A172 (cell line): ENCODE measurements at regions not wholly inside any gene's neighbourhood (a gene's known extent, or its start where the extent isn't known, plus 50 kb on each side); places are given as distances from the start of the nearest gene placed in this dataset.

ENCODE experiments used
- DNase-seq: peaks from one replicate; pipeline ENCODE4 v3.0.0-alpha.2; 2015; ENCODE audit warnings: low spot score

DNA sequence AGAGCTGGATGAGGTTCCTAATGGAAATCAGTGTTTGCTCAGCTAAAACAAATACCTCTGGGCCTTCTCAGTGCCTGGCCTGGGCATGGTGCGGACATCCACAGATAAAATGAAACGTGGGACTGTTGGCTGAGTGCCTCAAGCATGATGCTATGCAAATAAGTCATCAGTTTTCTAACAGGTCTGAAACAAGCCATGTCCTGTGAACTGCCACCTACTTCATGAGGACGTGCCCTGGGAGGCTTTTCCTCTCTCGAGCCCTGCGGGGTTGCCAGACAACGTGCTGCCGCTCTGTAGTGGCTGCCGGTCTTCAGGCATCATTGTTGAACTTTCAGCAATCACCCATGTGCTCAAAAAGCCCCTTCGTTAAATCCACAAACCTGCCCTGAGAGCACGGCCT lies 240.4 kb upstream of the IRX2 start:
- DNase-seq, result no peak

DNA sequence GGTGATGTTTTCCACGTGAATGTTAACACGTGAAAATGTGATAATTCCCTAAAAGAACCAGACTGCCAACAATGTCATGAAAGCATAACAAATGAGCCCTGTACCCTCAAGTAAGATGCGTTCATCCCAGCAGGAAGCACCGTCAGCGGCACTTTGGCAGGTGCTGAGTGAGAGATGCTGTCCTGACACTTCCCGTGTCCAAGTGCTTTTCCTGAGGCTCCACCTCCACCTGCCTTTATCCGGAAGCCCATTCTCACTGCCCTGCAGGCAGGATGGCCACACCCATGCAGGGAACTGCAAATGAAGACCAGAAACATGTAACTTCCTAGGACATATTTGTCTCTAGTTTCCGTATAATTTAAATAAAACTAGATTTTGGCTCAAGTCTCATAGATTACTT lies 238.0 kb upstream of the IRX2 start:
- DNase-seq, result no peak

DNA sequence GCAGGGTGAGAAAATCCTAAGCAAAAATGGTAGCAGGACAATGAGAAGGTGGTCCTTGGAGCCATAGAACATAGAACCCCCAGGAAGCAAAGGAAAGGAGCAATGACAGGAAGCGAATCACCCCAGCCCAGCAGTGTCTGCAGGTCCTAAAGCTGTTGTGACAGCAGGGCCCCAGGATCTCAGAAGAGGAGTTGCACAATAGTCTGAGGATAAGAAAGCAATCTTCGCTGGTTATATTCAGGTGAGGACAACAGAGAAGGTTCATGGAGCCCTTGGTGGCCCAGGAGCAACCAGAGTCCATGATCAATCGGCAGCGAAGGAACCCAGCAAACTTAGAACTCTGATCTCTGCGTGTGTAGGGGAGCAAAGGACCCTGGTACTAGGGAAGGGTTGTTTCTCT lies 234.8 kb upstream of the IRX2 start:
- no peak for DNase-seq

DNA sequence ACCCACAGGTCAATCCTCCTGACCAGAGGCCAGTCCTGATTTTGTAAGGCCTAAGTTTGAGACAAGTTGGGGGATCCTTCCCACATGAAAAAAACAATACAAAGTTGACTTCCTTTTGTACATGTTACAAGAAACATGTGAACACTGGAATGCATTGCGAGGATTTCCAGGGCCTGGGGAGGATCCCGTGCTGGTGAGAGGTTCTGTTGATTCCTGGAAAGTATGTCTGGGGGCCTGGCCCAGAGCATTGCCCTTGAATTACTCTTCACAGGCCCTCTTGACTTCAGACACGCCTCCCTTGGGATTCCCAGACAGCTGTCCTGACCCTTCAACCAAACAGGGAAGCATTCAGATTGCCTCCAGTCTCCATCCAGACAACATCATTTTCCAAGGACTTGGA lies 234.2 kb upstream of the IRX2 start:
- no peak for DNase-seq

DNA sequence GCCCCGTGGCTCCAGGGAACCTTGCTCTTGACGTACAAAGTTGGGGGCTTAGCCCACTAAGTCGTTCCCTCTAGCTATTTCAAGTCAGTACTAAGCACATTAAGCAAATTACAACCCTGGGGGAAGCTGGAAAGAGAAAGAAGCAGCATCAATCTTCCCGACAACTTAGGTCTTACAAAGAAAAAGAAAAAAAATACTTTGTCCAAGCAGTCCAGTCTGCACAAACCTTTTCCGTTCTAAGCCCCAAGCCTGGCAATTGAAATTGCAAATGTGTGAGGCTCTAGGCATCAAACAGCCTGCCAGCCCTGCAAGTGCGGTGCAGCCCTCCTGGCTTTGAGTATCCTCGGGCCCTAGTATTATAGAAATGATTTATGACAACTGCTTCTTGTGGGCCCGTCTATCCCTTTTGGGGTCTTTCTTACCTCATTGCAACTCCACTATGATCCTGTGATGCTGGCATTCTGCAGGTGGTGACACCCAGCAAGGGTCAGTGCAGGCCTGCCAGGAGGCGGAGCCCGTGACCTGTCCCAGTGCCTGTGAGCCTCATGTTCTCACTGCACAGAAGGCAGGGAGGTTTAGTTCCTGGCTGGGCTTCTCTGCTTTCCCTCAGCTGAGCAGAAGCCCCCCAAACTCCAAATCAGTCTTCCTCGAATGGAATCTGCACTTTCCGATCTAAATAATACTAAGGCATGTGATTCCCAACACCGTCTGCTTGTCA lies 232.3 kb upstream of the IRX2 start:
- no peak for DNase-seq

DNA sequence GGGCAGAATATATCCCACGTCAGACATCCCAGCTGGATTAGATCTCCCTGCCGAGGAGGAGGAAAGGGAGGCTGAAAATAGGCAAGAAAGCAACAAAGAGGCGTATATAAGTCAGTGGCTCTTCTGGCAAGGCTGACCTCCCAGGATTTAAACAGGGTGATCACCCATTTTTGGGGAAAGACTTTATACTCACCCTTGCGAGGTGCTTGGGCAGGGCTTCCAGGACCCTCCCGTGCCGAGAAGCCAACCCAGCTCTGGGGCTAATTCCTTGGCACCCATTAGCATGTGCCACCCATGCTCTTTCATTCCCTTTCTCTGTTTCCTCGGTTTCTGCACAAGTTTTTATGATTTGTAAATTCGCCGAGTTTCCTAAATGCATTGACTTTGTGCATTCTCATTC lies 230.2 kb upstream of the IRX2 start:
- no peak for DNase-seq

DNA sequence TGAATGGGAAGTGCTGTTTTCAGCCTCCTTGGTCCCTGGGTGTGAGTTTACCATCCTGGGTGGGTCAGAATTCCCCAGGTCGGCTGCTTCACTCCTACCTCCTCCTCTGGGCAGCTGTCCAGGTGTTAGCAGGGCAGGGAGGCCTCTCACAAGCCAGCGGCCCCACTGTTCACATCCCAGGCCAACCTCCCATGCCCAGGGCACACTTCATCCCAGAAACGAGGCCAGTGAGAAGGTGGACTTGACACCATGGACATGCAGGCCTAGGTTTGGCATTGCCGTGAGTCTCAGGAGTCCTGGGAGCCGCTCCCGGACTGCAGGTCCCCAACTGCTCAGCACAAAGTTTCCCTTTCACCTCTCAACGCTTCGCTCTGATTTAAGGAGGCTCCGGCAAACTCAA lies 229.6 kb upstream of the IRX2 start:
- DNase-seq, result no peak

DNA sequence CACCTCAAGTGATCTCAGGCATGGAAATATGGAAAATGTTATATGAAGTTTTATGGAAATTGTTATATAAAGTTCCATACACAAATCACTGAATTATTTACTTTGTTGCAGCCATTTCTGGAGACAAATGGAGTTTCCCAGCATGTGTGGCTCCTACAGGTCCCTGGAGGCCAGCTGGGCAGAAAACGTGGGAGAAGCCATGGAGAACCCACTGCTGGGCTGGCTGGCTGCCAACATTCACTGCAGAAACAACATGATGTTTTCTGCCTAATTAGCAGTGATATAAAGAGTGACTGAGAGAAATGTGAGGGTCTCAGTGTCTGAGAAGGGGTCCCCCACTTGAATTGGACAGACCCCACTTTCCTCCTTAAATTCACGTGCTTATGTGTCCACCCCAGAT lies 208.8 kb upstream of the IRX2 start:
- no peak for DNase-seq

DNA sequence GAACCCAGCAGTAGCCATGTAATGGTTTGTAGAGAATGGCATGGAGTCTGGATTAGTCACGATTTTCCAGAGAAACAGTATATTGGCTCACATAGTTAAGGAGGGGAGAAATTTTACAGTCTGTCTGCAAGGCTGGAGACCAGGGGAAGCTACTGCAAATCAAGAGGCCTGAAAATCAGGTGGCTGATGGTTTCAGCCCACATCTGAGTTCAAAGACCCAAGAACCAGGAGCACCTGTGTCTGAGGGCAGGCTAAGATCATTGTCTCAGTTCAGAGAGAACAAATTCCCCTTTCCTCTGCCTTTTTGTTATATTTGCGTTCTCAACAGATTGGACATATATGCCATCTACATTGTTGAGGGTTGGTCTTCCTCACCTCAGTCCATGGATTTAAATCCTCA lies 207.5 kb upstream of the IRX2 start:
- DNase-seq, result no peak

DNA sequence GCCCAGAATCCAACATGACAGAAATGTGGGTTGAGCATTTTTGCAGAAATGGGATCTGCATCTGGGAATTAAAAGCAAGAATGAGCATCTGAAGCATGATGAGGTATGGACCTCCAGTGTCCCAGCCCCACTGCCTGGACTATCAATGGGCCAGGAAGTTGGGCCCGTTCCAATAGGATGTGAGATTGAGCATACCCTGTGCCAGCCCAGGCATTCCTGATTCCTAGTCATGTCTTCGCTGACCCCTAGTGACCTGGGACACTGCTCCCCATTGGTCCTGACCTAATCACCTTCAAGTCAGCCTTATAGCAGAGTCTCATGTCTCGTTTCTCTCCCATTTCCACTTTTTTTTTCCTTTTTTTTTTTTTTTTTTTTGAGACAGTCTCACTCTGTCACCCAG lies 197.4 kb upstream of the IRX2 start:
- DNase-seq, result no peak

DNA sequence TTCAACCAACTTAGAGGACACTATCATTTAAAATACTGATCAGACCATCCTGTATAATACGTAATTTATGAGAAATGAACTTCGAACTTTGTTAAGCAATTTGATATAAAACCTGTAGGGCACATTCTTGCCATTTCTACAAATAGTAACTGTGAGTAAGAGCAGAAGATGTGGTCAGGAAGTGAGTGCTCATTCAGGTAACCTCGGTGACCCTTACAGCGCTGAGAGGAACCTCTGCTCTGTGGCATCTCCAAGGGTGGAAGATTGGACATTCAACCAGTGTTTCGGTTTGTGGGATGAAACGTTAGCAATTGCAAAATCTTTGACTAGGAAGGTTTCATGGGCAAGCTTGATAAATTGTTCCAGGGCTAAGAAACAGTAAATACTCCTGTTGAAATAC lies 194.8 kb upstream of the IRX2 start:
- DNase-seq, result no peak

DNA sequence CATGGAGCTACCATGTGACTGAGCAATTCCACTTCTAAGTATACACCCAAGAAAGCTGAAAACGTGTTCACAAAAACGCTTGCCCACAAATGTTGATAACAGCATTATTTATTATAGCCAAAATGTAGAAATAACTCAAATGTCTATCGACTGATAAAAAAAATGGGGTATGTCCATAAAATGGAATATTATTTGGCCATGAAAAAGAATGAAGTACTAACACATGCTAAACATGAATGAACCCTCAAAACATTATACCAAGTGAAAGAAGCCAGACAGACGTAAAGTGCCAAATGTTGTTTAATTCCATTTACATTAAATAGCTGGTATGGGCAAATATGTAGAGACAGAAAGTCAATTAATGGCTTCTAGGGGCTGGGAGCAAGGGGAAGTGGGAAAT lies 184.9 kb upstream of the IRX2 start:
- no peak for DNase-seq

DNA sequence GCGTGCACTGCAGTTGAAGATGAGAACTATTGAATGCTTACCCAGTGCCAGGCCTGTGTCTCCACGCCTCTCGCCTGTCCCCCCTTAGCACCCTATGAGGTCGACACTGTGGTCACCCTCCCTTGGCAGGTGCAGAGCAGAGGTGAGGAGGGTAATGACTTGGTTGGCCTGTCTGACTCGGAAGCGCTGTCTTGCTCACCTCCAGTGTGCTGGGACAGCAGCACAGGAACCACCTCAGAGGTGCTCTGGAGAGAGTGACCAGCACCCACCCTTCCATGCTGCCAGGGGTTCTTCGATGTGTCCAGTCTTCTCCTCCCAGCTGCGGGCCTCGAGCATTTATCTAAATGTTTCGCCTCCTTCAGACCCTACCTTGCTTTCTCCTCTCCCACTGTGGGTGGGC lies 178.3 kb upstream of the IRX2 start:
- no peak for DNase-seq

DNA sequence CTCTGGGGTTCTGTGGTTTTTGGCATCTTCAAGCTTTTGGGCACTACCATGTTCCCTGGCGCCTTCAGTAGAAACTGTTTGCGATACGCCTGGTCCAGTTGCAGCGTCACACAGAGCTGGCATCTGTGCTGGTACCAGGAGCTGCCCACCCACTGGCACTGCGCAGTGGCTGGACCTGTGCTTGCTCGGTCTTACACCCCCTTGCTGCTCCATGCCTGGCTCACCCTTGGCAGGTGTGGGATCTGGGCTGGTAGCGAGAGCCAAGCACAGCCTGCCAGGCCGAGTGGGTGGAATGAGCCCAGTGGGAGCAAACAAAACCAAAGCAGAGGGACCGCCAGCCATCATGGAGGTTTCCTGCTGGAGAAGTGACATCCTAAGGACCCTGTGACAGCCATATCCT lies 170.2 kb upstream of the IRX2 start:
- DNase-seq, result no peak

DNA sequence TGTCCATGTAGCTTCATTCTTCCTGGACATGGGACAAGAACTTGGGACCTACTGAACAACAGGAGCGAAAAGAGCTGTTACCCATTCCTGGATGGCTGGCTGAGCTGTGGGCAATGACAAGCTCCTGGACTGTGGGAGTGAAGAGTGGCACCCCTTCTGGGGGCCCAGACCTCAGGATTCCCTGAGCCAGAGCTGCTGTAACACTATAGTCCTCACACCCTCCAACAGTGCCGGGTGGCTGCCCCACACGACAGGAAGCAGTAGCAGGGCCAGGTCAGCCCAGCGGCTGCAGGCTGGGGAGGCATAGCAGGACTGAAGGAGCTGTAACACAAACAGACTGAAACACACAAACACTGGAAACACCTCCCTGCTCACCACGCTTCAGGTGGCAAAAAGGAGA lies 169.7 kb upstream of the IRX2 start:
- no peak for DNase-seq

DNA sequence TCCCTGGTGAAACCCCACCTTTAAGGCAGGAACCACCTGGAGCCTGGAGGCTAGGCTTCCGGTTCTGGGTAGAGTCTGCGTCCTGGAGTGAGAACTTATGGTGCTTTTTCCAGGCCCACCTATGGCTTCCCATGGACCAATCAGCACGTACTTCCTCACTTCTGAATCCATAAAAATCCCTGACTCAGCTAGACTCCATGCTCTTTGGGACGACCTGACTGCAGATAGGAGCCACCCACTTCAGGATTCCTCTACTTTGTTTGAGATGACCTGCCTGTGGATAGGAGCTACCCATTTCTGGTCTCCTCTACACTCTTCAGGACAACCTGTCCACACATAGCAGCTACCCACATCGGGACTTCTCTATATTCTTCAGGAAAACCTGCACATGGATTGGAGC lies 168.8 kb upstream of the IRX2 start:
- no peak for DNase-seq

DNA sequence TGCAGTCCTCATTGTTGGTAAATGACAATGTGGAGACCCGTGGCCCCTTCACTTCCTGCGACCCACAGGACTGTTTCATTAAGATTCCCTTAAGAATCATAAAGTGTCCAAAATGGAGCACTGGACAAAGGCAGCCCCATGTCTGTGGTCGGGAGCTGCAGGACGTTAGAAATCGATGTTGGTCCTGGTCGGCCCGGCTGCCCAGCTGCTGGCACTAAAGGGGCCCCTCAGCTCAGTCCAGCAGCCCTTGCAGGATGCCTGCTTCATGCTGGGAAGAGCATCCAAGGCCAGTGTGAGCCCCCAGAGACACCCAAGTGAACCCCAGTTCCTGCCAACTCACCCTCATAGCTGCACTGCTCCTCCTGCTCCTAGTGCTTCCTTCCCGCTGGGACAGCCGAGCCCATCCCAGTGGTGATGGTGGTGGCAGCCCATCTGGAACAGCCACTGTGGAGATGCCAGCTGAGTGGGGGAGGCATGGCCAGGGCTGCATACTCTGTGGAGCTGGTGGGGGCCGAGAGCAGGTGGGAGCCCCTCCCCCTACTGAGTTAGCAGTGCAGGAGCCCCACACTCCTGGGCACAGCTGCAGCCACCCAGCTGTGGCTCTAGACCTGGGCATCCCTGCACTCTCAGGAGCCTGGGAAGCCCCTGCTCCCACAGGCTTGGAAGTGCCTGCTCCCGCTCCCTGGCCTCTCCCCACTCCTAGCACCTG lies 168.0 kb upstream of the IRX2 start:
- no peak for DNase-seq

DNA sequence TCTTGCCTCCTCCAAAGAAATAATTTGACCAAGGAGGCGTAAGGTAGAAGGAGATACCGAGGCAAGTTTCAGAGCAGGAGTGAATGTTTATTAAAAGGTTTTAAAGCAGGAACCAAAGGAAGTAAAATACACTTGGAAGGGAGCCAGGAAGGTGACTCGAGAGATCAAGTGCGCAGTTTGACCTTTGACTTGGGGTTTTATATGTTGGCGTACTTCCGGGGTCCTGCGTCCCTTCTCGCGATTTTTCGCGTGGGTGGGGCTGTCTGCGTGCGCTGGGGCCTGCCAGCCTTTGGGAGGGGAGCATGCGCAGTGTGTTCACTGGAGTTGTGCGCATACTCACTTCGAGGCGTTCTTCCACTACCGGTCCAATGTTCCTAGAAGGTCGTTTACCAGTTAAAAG lies 166.0 kb upstream of the IRX2 start:
- no peak for DNase-seq

DNA sequence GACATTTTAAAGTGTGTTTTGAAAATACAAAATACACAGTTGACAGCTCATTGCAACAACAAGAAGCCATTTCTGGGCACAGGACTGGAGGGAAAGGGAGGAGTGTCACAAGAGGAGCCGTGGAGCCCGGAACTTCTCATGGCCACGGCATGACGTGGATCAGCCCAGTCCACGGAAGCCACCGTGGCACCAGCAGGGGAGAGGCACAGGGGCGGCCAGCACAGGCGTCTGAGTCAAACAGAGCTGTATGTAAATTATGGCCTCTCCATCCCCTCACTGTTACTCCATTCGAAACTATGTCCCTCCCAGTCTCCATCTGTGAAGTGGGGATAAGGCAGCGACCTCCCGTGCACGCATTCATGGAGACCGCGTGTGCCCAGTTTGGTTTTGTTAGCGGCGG lies 165.6 kb upstream of the IRX2 start:
- DNase-seq, result no peak

DNA sequence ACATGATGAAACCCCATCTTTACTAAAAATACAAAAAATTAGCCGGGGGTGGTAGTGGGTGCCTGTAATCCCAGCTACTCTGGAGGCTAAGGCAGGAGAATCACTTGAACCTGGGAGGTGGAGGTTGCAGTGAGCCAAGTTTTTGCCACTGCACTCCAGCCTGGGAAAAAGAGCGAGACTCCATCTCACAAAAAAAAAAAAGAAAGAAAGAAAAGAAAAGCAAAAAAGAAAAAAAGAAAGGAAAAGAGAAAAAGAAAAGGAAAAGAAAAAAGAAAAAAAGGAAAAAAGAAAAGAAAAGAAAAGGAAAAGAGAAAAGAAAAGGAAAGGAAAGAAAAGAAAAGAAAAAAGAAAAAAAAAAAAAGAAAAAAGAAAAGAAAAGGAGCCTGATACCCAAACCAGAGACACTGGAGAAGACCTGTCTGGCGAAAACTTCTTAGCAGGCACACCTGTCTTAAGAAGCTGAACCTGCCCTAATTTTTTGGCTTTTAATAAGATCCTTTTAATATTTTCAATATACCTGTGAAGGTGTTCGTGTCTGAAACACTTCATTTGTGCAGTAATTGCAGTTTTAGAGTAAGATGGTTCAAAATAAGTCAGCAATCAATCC lies 164.7 kb upstream of the IRX2 start:
- no peak for DNase-seq

DNA sequence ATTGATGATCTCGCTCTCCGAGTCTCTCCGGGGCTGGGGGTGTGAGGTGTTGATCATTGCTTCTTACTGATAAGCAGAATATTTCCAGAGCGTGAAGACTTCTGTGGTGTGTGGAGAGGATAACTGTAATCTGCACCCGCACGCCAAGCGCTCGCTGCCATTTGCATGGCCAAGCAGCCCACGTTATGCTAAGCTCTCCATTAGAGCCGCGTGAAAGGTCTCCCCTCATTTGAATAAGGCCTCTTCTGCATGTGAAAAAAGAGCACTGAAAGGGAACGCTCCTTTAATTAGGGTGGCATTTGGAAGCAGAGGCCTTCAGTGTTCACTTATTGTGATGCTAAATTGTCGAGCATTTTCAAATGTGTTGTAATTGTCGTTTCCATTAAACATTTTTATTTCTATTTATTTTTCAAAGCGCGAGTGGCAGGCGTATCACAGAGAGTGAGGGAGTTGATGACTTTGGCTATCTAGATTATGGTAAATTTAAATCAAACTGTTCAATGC lies 163.6 kb upstream of the IRX2 start:
- DNase-seq, result no peak

DNA sequence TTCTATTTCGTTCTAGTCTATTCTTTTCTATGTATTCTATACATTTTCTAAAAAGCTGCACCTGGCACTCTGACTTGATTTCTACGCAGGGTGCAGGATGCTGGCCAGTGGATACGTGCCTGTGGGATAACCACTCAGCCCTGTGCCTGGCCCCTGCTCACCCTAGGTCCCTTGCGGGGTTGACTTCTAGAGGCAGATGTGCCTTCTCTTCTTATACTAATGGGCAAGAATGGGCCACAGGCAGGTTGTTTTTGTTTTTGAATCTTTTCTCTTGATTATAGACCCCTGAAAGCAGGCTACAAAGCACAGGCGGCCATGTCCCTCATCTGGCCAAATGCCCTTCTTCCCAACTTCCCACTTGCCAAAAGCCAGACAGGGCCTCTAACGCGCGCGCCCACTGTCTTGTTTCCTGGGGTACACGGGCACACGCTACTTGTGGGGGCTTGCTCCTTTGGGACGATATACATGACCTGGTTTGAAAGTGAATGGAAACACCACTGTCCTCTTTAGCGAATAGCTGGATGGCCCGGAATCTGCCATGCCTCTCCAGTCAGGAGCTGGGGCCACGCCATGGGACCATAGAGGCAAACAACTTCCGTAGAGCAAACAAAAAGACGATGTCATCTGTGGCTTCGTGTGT lies 162.7 kb upstream of the IRX2 start:
- no peak for DNase-seq

DNA sequence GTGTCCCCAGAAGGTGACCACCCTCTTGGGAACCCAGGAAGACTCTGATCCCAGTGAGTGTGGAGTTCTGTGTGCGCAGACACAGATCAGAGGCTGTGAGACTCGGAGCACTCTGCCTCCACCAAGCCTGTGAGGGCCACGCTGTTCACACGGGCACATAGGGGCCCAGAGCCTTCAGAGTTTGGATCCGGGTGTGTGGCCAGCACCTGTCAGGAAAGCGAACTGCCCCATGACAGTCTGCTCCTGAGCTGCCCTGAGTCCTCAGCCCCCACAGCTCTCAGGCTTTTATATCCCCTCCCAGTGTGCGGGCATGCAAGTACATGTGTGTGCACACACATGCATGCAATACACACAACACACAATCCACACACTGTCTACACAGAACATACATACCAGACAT lies 161.8 kb upstream of the IRX2 start:
- DNase-seq, result no peak
